WTC11 (cell line): ENCODE measurements at regions not wholly inside any gene's neighbourhood (a gene's known extent, or its start where the extent isn't known, plus 50 kb on each side); places are given as distances from the start of the nearest gene placed in this dataset.

Experiments
- ATAC-seq: fragments of 200-7000 bp; cut with Tn5 transposase; 2 replicates; pipeline ENCODE4 v1.10.0; 2021; ENCODE audit warnings: mild to moderate bottlenecking, moderate library complexity
- CTCF ChIA-PET: fragments of 300-600 bp; sonication (Branson Sonifier 250); formaldehyde crosslinking; loops from one replicate; lab custom pipeline; 2021; ENCODE audit warnings: antibody characterized with exemption; lab: Charles Lee
- POLR2A ChIA-PET: fragments of 350-600 bp; sonication (Branson Sonifier 250); formaldehyde crosslinking; loops from one replicate; lab custom pipeline; 2021; ENCODE audit warnings: antibody characterized with exemption; lab: Charles Lee
- DNase-seq: peaks from one replicate; pipeline ENCODE4 v3.0.0; 2021; ENCODE audit warnings: low spot score
- H3K27ac Mint-ChIP-seq: 2 replicates; pipeline ENCODE4 v1.8.0; 2021; ENCODE audit warnings: mixed read lengths
- H3K27me3 Mint-ChIP-seq: 2 replicates; pipeline ENCODE4 v1.8.0; 2021; ENCODE audit warnings: low read depth, mild to moderate bottlenecking, moderate library complexity, mixed read lengths
- H3K36me3 Mint-ChIP-seq: 2 replicates; pipeline ENCODE4 v1.8.0; 2021; ENCODE audit warnings: mixed read lengths
- H3K4me1 Mint-ChIP-seq: 2 replicates; pipeline ENCODE4 v1.8.0; 2022; ENCODE audit warnings: mixed read lengths
- H3K4me3 Mint-ChIP-seq: 2 replicates; pipeline ENCODE4 v1.8.0; 2021; ENCODE audit warnings: mild to moderate bottlenecking, moderate library complexity, mixed read lengths
- H3K9me3 Mint-ChIP-seq: 2 replicates; pipeline ENCODE4 v1.8.0; 2021; ENCODE audit warnings: mixed read lengths
- ATF6 ChIP-seq: sonication (generic); formaldehyde crosslinking; IDR thresholded peaks from 2 replicates; pipeline ENCODE4 v1.8.1; 2023; ENCODE audit warnings: mild to moderate bottlenecking, missing genetic modification reagents
- CDX4 ChIP-seq: fragments of 250-450 bp; sonication (Bioruptor Pico); IDR thresholded peaks from 2 replicates; pipeline ENCODE4 v1.9.0; 2021; ENCODE audit warnings: moderate library complexity, mild to moderate bottlenecking, inconsistent platforms, borderline replicate concordance
- E2F4 ChIP-seq: sonication (generic); formaldehyde crosslinking; IDR thresholded peaks from 2 replicates; pipeline ENCODE4 v1.8.1; 2022; ENCODE audit warnings: low read depth, mild to moderate bottlenecking, moderate library complexity, missing genetic modification reagents, borderline replicate concordance
- ETV6 ChIP-seq: sonication (generic); formaldehyde crosslinking; IDR thresholded peaks from 2 replicates; pipeline ENCODE4 v1.8.1; 2022; ENCODE audit warnings: mild to moderate bottlenecking, missing genetic modification reagents
- FOXJ3 ChIP-seq: sonication (generic); formaldehyde crosslinking; IDR thresholded peaks from 2 replicates; pipeline ENCODE4 v1.9.0; 2021; ENCODE audit warnings: missing genetic modification reagents, mild to moderate bottlenecking, borderline replicate concordance
- FOXP1 ChIP-seq: sonication (generic); formaldehyde crosslinking; IDR thresholded peaks from 2 replicates; pipeline ENCODE4 v1.8.0; 2022; ENCODE audit warnings: missing genetic modification reagents, mild to moderate bottlenecking, moderate library complexity, borderline replicate concordance
- KAT7 ChIP-seq: sonication (generic); formaldehyde crosslinking; IDR thresholded peaks from 2 replicates; pipeline ENCODE4 v1.8.1; 2023; ENCODE audit warnings: missing genetic modification reagents, mild to moderate bottlenecking, borderline replicate concordance
- MLX ChIP-seq: sonication (generic); formaldehyde crosslinking; IDR thresholded peaks from 2 replicates; pipeline ENCODE4 v1.8.1; 2023; ENCODE audit warnings: mild to moderate bottlenecking, missing genetic modification reagents, moderate library complexity
- NFATC4 ChIP-seq: fragments of 250-450 bp; sonication (Bioruptor Pico); IDR thresholded peaks from 2 replicates; pipeline ENCODE4 v1.9.0; 2021; ENCODE audit warnings: mild to moderate bottlenecking
- NFE2L1 ChIP-seq: sonication (generic); formaldehyde crosslinking; IDR thresholded peaks from 2 replicates; pipeline ENCODE4 v1.8.1; 2023; ENCODE audit warnings: missing genetic modification reagents
- NFYB ChIP-seq: sonication (generic); formaldehyde crosslinking; conservative IDR thresholded peaks from 2 replicates; pipeline ENCODE4 v1.8.0; 2022; ENCODE audit warnings: low read depth, missing genetic modification reagents
- NR1H2 ChIP-seq: sonication (generic); formaldehyde crosslinking; IDR thresholded peaks from 2 replicates; pipeline ENCODE4 v1.9.0; 2021; ENCODE audit warnings: mild to moderate bottlenecking, moderate library complexity, missing genetic modification reagents
- NR2C2 ChIP-seq: sonication (generic); formaldehyde crosslinking; IDR thresholded peaks from 2 replicates; pipeline ENCODE4 v1.8.0; 2022; ENCODE audit warnings: mild to moderate bottlenecking, missing genetic modification reagents
- NR3C1 ChIP-seq: sonication (generic); formaldehyde crosslinking; conservative IDR thresholded peaks from 2 replicates; pipeline ENCODE4 v1.8.1; 2023; ENCODE audit warnings: low read depth, mild to moderate bottlenecking, missing genetic modification reagents
- PRDM15 ChIP-seq: sonication (generic); formaldehyde crosslinking; IDR thresholded peaks from 2 replicates; pipeline ENCODE4 v1.8.0; 2022; ENCODE audit warnings: missing genetic modification reagents
- RELA ChIP-seq: sonication (generic); formaldehyde crosslinking; IDR thresholded peaks from 2 replicates; pipeline ENCODE4 v1.8.1; 2022; ENCODE audit warnings: missing genetic modification reagents, mild to moderate bottlenecking, borderline replicate concordance
- RORB ChIP-seq: fragments of 250-450 bp; sonication (Bioruptor Pico); IDR thresholded peaks from 2 replicates; pipeline ENCODE4 v1.9.0; 2021; ENCODE audit warnings: mild to moderate bottlenecking
- SOX15 ChIP-seq: fragments of 250-450 bp; sonication (Bioruptor Pico); IDR thresholded peaks from 2 replicates; pipeline ENCODE4 v1.9.0; 2021; ENCODE audit warnings: mild to moderate bottlenecking
- ZBTB21 ChIP-seq: sonication (generic); formaldehyde crosslinking; IDR thresholded peaks from 2 replicates; pipeline ENCODE4 v1.8.1; 2023; ENCODE audit warnings: mild to moderate bottlenecking, missing genetic modification reagents, borderline replicate concordance
- ZMAT4 ChIP-seq: fragments of 250-450 bp; sonication (Bioruptor Pico); IDR thresholded peaks from 2 replicates; pipeline ENCODE4 v1.9.0; 2021; ENCODE audit warnings: mild to moderate bottlenecking
- ZNF219 ChIP-seq: sonication (generic); formaldehyde crosslinking; IDR thresholded peaks from 2 replicates; pipeline ENCODE4 v1.8.0; 2023; ENCODE audit warnings: missing genetic modification reagents, mild to moderate bottlenecking, borderline replicate concordance
- ZNF396 ChIP-seq: fragments of 250-450 bp; sonication (Bioruptor Pico); IDR thresholded peaks from 2 replicates; pipeline ENCODE4 v1.8.0; 2021; ENCODE audit warnings: mild to moderate bottlenecking, moderate library complexity, borderline replicate concordance

GRCh38 chr10:125409756-125410155, 249.4 kb upstream of the CTBP2 start:
- no peak for TF ChIP-seq E2F4 (CRISPR knock-in tag)
- TF ChIP-seq PRDM15 (CRISPR knock-in tag), result no peak
- TF ChIP-seq ZNF219 (CRISPR knock-in tag), result no peak
- TF ChIP-seq MLX (CRISPR knock-in tag), result no peak
- no peak for TF ChIP-seq CDX4 (CRISPR knock-in tag)
- ATAC-seq (no peak), DNase-seq (no peak)
- Mint-ChIP-seq H3K4me3 (no peak overlapping the region), H3K27me3 (no peaks in the 10 kb centered on the region; the same call in 1 of the 2 replicates), H3K9me3 (peaks cover 7% of the 10 kb centered on the region), H3K36me3 (no peaks in the 10 kb centered on the region), H3K27ac (no peak overlapping the region), H3K4me1 (peaks cover 7% of the 10 kb centered on the region)
- ChIA-PET CTCF (no interaction called here), POLR2A (interaction anchor here (0.6 kb wide), 1 partner anchor 29 kb away, joined by 3 read pairs; no protein-coding TSS in a partner anchor)

GRCh38 chr10:125407557-125407956, 247.2 kb upstream of the CTBP2 start:
- Mint-ChIP-seq H3K36me3 (peaks cover 7% of the 10 kb centered on the region; the same call in 1 of the 2 replicates), H3K9me3 (peaks cover 21% of the 10 kb centered on the region), H3K4me1 (peaks cover 13% of the 10 kb centered on the region)
- ATAC-seq (no peak), DNase-seq (no peak)
- ChIA-PET POLR2A (no interaction called here), CTCF (no interaction called here)
- TF ChIP-seq NFATC4 (CRISPR knock-in tag), result no peak
- TF ChIP-seq ETV6 (CRISPR knock-in tag), result no peak
- TF ChIP-seq KAT7 (CRISPR knock-in tag), result no peak
- no peak for TF ChIP-seq NFE2L1 (CRISPR knock-in tag)
- no peak for TF ChIP-seq SOX15 (CRISPR knock-in tag)
- TF ChIP-seq FOXJ3, result no peak
- TF ChIP-seq, all 79 proteins: peak for 0
- Mint-ChIP-seq H3K27me3 (no peaks in the 10 kb centered on the region; the same call in 1 of the 2 replicates), H3K27ac (no peak overlapping the region), H3K4me3 (no peak overlapping the region)

- H3K36me3 Mint-ChIP-seq, result peaks cover 7% of the 10 kb centered on the region; the same call in 1 of the 2 replicates
- H3K4me3 Mint-ChIP-seq, result no peak overlapping the region
- ChIA-PET CTCF (no interaction called here), POLR2A (no interaction called here)
- peaks cover 13% of the 10 kb centered on the region for H3K4me1 Mint-ChIP-seq
- DNase-seq, result no peak
- no peaks in the 10 kb centered on the region; the same call in 1 of the 2 replicates for H3K27me3 Mint-ChIP-seq
- ATAC-seq, result no peak
- H3K9me3 Mint-ChIP-seq, result peaks cover 26% of the 10 kb centered on the region
- H3K27ac Mint-ChIP-seq, result no peak overlapping the region
- no peak for TF ChIP-seq NR2C2 (CRISPR knock-in tag)
- TF ChIP-seq ZBTB21, result no peak
- TF ChIP-seq ATF6 (CRISPR knock-in tag), result no peak
- TF ChIP-seq NR1H2 (CRISPR knock-in tag), result no peak
- no peak for TF ChIP-seq NR3C1 (CRISPR knock-in tag)
- no peak for TF ChIP-seq ZMAT4 (CRISPR knock-in tag)
- no peak for TF ChIP-seq RELA (CRISPR knock-in tag)
- no peak for TF ChIP-seq RORB (CRISPR knock-in tag)
- no peak for TF ChIP-seq FOXP1 (CRISPR knock-in tag)
- no peak for TF ChIP-seq NFYB (CRISPR knock-in tag)
- no peak for TF ChIP-seq ZNF396 (CRISPR knock-in tag)
These were observed 246.7 kb upstream of the CTBP2 start for GRCh38 chr10:125407000-125407502.
